GM12878 (cell line): ENCODE measurements at regions not wholly inside any gene's neighbourhood (a gene's known extent, or its start where the extent isn't known, plus 50 kb on each side); places are given as distances from the start of the nearest gene placed in this dataset.

Source experiments
- ATAC-seq: fragments of 200-7000 bp; cut with Tn5 transposase; 3 replicates; pipeline ENCODE4 v1.9.1; 2020; ENCODE audit warnings: mild to moderate bottlenecking, moderate library complexity
- BruUV-seq: library from RNA; stranded (reverse); fragments of 400-500 nt; replicated peaks from 2 replicates; lab custom pipeline; 2021; lab: Mats Ljungman, UMichigan
- CTCF ChIA-PET: fragments of 300-600 bp; sonication (Branson Sonifier 250); formaldehyde crosslinking; extraction: SDS; loops from one replicate; lab custom pipeline; 2021; ENCODE audit warnings: inconsistent platforms; lab: Yijun Ruan, JAX
- POLR2A ChIA-PET: fragments of 350-600 bp; formaldehyde crosslinking; extraction: SDS; loops from one replicate; lab custom pipeline; 2021; ENCODE audit warnings: inconsistent platforms; lab: Charles Lee
- RAD21 ChIA-PET: fragments of 300-600 bp; sonication (Branson Sonifier 250); formaldehyde crosslinking; loops from one replicate; lab custom pipeline; 2023; ENCODE audit warnings: antibody characterized with exemption; ENCODE audit not compliant: unreplicated experiment; lab: Charles Lee
- SMC1A ChIA-PET: fragments of 300-600 bp; sonication (Branson Sonifier 250); formaldehyde crosslinking; loops from one replicate; lab custom pipeline; 2023; ENCODE audit not compliant: unreplicated experiment, uncharacterized antibody; lab: Charles Lee
- DNase-seq: peaks from one replicate; pipeline ENCODE4 v3.0.0-alpha.2; 2011; ENCODE audit warnings: low read depth, low spot score
- FAIRE-seq: peaks from 3 replicates; lab custom pipeline; 2011; peaks lifted over from hg19 to GRCh38; lab: Jason Lieb, UNC
- H2AFZ ChIP-seq: 2 replicates; pipeline ENCODE4 v1.6.0; 2011; ENCODE audit warnings: low read depth, low read length, control low read depth; ENCODE audit not compliant: control insufficient read depth
- H3K27ac ChIP-seq: 2 replicates; pipeline ENCODE4 v1.5.1; 2011; ENCODE audit warnings: control low read depth; ENCODE audit not compliant: control insufficient read depth, insufficient read depth
- H3K27me3 ChIP-seq, 2 experiments: replicated peaks in 1 of 2; 2 replicates each; pipeline versions ENCODE4 v1.6.0 to v1.6.1; 2011; ENCODE audit warnings: low read length in 1 of 2; ENCODE audit not compliant: control insufficient read depth in 2 of 2, insufficient read depth in 2 of 2
- H3K36me3 ChIP-seq, 2 experiments: 2 replicates each; pipeline ENCODE4 v1.5.1; 2011; ENCODE audit warnings: low read length in 1 of 2; ENCODE audit not compliant: control insufficient read depth in 2 of 2, insufficient read depth in 2 of 2
- H3K4me1 ChIP-seq: 2 replicates; pipeline ENCODE4 v1.6.1; 2011; ENCODE audit warnings: mild to moderate bottlenecking, low read length, moderate library complexity, mixed read lengths; ENCODE audit not compliant: control insufficient read depth, insufficient read depth
- H3K4me2 ChIP-seq: 2 replicates; pipeline ENCODE4 v1.6.0; 2011; ENCODE audit warnings: control low read depth; ENCODE audit not compliant: control insufficient read depth, insufficient read depth
- H3K4me3 ChIP-seq: fragments of 200-600 bp; sonication (generic); 2 replicates; pipeline ENCODE4 v1.5.1; 2016
- H3K79me2 ChIP-seq: 2 replicates; pipeline ENCODE4 v1.6.0; 2011; ENCODE audit warnings: low read length; ENCODE audit not compliant: control insufficient read depth, insufficient read depth
- H3K9ac ChIP-seq: 2 replicates; pipeline ENCODE4 v1.8.0; 2011; ENCODE audit warnings: low read length, control low read depth, mixed read lengths; ENCODE audit not compliant: control insufficient read depth, insufficient read depth
- H3K9me3 ChIP-seq: replicated peaks from 3 replicates; pipeline ENCODE4 v1.5.1; 2011; ENCODE audit warnings: mild to moderate bottlenecking, low read length; ENCODE audit not compliant: control insufficient read depth, insufficient read depth
- H4K20me1 ChIP-seq: 2 replicates; pipeline ENCODE4 v1.6.0; 2011; ENCODE audit not compliant: control insufficient read depth, insufficient read depth
- CHD4 ChIP-seq: fragments of 200-600 bp; sonication (generic); IDR thresholded peaks from 2 replicates; pipeline ENCODE4 v1.6.1; 2016; ENCODE audit warnings: mild to moderate bottlenecking
- IRF4 ChIP-seq: IDR thresholded peaks from 2 replicates; pipeline ENCODE4 v1.6.1; 2011; ENCODE audit warnings: low read depth, low read length
- MTA2 ChIP-seq: fragments of 450-650 bp; IDR thresholded peaks from 2 replicates; pipeline ENCODE4 v1.6.1; 2016; ENCODE audit warnings: low read depth, mild to moderate bottlenecking, moderate library complexity
- MTA3 ChIP-seq: IDR thresholded peaks from 2 replicates; pipeline ENCODE4 v1.6.1; 2012; ENCODE audit warnings: low read length, inconsistent platforms, borderline replicate concordance
- NBN ChIP-seq: fragments of 450-650 bp; IDR thresholded peaks from 2 replicates; pipeline ENCODE4 v1.6.1; 2016
- RAD51 ChIP-seq: fragments of 450-650 bp; IDR thresholded peaks from 2 replicates; pipeline ENCODE4 v1.6.1; 2016; ENCODE audit warnings: moderate library complexity, mild to moderate bottlenecking, inconsistent platforms
- RBBP5 ChIP-seq: fragments of 200-600 bp; sonication (generic); conservative IDR thresholded peaks from 2 replicates; pipeline ENCODE4 v1.6.1; 2016
- SP1 ChIP-seq: IDR thresholded peaks from one replicate; pipeline ENCODE4 v1.6.1; 2011; ENCODE audit warnings: low read depth, low read length
- SRF ChIP-seq, 2 experiments: IDR thresholded peaks; 2 replicates each; pipeline ENCODE4 v1.6.1; 2011; ENCODE audit warnings: low read depth in 2 of 2, low read length in 2 of 2, mild to moderate bottlenecking in 1 of 2, moderate library complexity in 1 of 2
- SUPT20H ChIP-seq: IDR thresholded peaks from 2 replicates; pipeline ENCODE4 v1.6.1; 2011; ENCODE audit warnings: low read depth, mild to moderate bottlenecking, low read length, moderate library complexity, borderline replicate concordance; ENCODE audit not compliant: control insufficient read depth
- SUZ12 ChIP-seq: fragments of 200-600 bp; sonication (generic); IDR thresholded peaks from one replicate; pipeline ENCODE4 v1.6.1; 2018; ENCODE audit warnings: antibody characterized with exemption, mild to moderate bottlenecking; ENCODE audit not compliant: unreplicated experiment
- TAF1 ChIP-seq: IDR thresholded peaks from 2 replicates; pipeline ENCODE4 v1.6.1; 2011; ENCODE audit warnings: mild to moderate bottlenecking, low read depth, low read length, borderline replicate concordance
- ZNF217 ChIP-seq: fragments of 450-650 bp; IDR thresholded peaks from 2 replicates; pipeline ENCODE4 v1.6.1; 2017; ENCODE audit warnings: antibody characterized with exemption, mild to moderate bottlenecking
- in situ Hi-C: fragments of 300-500 bp; cut with MboI; formaldehyde crosslinking; loops from 9 replicates; pipeline ENCODE4 v1.14.3; 2018; ENCODE audit warnings: mixed read lengths
- intact Hi-C: fragments of 100-400 bp; cut with micrococcal nuclease; formaldehyde crosslinking; loops from one replicate; pipeline ENCODE4 v1.14.2; 2022; ENCODE audit not compliant: unreplicated experiment
- TF ChIP-seq, protein P1 (sequence below): fragments of 450-650 bp; conservative IDR thresholded peaks from 2 replicates; pipeline ENCODE4 v1.6.1; 2017; ENCODE audit warnings: mild to moderate bottlenecking, moderate library complexity
- TF ChIP-seq, protein P2 (sequence below): fragments of 450-650 bp; formaldehyde crosslinking; IDR thresholded peaks from 2 replicates; pipeline ENCODE4 v1.5.0; 2022; ENCODE audit warnings: mild to moderate bottlenecking, missing genetic modification characterization

DNA sequence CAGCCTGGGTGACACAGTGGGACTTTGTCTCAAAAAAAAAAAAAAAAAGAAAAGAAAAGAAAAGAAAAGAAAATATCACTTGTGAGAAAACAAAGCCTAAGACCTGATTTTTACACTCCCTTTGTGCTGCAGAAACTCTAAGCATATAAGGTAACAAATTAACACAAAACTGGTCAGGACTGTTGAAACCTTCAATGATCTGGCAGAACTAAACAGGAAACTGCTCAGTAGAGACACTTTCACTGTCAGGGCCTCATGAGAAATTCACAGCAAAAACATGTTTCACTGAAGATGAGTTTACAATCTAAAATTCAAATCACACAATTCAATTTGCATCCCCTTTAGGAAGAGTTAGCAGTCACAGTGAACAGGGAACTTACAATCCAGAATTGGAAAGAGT lies 69.1 kb upstream of the HOPX start:
- no peak for ATAC-seq
- no peaks in the 10 kb centered on the region for H4K20me1 ChIP-seq
- TF ChIP-seq CHD4 (no peak), IRF4 (no peak), ZNF217 (no peak), SUZ12 (no peak), TAF1 (no peak), RAD51 (no peak), RBBP5 (no peak), MTA3 (no peak), NBN (no peak), SP1 (no peak), MTA2 (no peak), SUPT20H (no peak), SRF (IDR thresholded peaks at IDR 0.05; ENCODE audit: low read depth in 2 of 2, low read length in 2 of 2) (no peak)
- TF ChIP-seq, protein P1, sequence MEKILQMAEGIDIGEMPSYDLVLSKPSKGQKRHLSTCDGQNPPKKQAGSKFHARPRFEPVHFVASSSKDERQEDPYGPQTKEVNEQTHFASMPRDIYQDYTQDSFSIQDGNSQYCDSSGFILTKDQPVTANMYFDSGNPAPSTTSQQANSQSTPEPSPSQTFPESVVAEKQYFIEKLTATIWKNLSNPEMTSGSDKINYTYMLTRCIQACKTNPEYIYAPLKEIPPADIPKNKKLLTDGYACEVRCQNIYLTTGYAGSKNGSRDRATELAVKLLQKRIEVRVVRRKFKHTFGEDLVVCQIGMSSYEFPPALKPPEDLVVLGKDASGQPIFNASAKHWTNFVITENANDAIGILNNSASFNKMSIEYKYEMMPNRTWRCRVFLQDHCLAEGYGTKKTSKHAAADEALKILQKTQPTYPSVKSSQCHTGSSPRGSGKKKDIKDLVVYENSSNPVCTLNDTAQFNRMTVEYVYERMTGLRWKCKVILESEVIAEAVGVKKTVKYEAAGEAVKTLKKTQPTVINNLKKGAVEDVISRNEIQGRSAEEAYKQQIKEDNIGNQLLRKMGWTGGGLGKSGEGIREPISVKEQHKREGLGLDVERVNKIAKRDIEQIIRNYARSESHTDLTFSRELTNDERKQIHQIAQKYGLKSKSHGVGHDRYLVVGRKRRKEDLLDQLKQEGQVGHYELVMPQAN: no peak
- TF ChIP-seq, protein P2, sequence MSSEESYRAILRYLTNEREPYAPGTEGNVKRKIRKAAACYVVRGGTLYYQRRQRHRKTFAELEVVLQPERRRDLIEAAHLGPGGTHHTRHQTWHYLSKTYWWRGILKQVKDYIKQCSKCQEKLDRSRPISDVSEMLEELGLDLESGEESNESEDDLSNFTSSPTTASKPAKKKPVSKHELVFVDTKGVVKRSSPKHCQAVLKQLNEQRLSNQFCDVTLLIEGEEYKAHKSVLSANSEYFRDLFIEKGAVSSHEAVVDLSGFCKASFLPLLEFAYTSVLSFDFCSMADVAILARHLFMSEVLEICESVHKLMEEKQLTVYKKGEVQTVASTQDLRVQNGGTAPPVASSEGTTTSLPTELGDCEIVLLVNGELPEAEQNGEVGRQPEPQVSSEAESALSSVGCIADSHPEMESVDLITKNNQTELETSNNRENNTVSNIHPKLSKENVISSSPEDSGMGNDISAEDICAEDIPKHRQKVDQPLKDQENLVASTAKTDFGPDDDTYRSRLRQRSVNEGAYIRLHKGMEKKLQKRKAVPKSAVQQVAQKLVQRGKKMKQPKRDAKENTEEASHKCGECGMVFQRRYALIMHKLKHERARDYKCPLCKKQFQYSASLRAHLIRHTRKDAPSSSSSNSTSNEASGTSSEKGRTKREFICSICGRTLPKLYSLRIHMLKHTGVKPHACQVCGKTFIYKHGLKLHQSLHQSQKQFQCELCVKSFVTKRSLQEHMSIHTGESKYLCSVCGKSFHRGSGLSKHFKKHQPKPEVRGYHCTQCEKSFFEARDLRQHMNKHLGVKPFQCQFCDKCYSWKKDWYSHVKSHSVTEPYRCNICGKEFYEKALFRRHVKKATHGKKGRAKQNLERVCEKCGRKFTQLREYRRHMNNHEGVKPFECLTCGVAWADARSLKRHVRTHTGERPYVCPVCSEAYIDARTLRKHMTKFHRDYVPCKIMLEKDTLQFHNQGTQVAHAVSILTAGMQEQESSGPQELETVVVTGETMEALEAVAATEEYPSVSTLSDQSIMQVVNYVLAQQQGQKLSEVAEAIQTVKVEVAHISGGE: no peak
- TF ChIP-seq, all 136 proteins: peak for 0
- BruUV-seq: no TSS peak
- ChIA-PET SMC1A (no interaction called here), CTCF (no interaction called here), POLR2A (no interaction called here), RAD21 (no interaction called here)
- no peaks in the 10 kb centered on the region for H3K36me3 ChIP-seq
- no peak overlapping the region for H3K9ac ChIP-seq
- H3K27ac ChIP-seq: no peak overlapping the region
- no peak overlapping the region for H3K4me2 ChIP-seq
- intact Hi-C loops (no loop called here), in situ Hi-C loops (no loop called here)
- no peak overlapping the region for H2AFZ ChIP-seq
- H3K79me2 ChIP-seq: no peaks in the 10 kb centered on the region
- no peaks in the 10 kb centered on the region; the same call in 2 of the 3 replicates for H3K9me3 ChIP-seq
- no peaks in the 10 kb centered on the region for H3K27me3 ChIP-seq
- FAIRE-seq (no peak), DNase-seq (no peak)
- H3K4me3 ChIP-seq: no peak overlapping the region
- H3K4me1 ChIP-seq: no peaks in the 10 kb centered on the region
